Spinal cord (tissue), 9 donors: ENCODE measurements at regions not wholly inside any gene's neighbourhood (a gene's known extent, or its start where the extent isn't known, plus 50 kb on each side); places are given as distances from the start of the nearest gene placed in this dataset.

Experiments used
- DNase-seq, 6 donors: peaks; one replicate each; pipeline versions ENCODE4 v3.0.0 to v3.0.0-alpha.2; 2013 to 2015; ENCODE audit warnings: low spot score in 6 of 6, low read depth in 4 of 6
- H3K27ac ChIP-seq: one replicate; pipeline ENCODE4 v1.5.1; 2013; ENCODE audit warnings: low read depth, low read length, control low read depth
- H3K27me3 ChIP-seq: one replicate; pipeline ENCODE4 v1.6.1; 2013; ENCODE audit warnings: low read length; ENCODE audit not compliant: control insufficient read depth, insufficient read depth
- H3K36me3 ChIP-seq: one replicate; pipeline ENCODE4 v1.6.1; 2013; ENCODE audit warnings: low read length; ENCODE audit not compliant: control insufficient read depth, insufficient read depth
- H3K4me1 ChIP-seq: one replicate; pipeline ENCODE4 v1.6.1; 2013; ENCODE audit warnings: low read length; ENCODE audit not compliant: control insufficient read depth, insufficient read depth
- H3K4me3 ChIP-seq: one replicate; pipeline ENCODE4 v1.5.1; 2013; ENCODE audit warnings: low read depth, low read length, control low read depth
- H3K9me3 ChIP-seq: one replicate; pipeline ENCODE4 v1.6.1; 2013; ENCODE audit warnings: low read length; ENCODE audit not compliant: control insufficient read depth, insufficient read depth
- WGBS: methylation state at CpG from one replicate; pipeline ENCODE4 v1.1.5; 2013; ENCODE audit warnings: missing lambda C conversion rate; ENCODE audit not compliant: insufficient coverage; 5-methylcytosine and 5-hydroxymethylcytosine counted together
- donor health status: healthy.

DNA sequence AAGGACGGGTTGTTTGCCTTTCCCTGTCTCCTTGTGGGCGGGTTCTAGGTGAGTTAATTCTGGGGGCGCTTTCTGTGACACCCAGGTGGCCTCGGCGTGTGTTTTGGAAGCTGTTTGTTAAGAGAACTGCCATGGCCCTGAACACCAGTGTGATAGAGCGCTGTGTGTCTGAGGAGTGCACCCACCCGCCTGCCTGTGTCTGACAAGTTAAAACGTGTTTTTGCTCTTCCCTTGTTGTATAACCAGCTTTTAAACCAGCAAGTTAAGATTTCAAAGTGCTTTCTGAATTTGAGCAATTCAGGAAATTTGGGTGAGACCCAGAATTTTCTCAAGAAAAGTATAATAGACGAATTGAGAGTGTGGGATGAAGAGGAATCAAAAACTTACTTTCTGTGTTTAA, 55.2 kb upstream of the HGFAC start:
- peaks cover 63% of the 10 kb centered on the region for H3K4me1 ChIP-seq

DNA sequence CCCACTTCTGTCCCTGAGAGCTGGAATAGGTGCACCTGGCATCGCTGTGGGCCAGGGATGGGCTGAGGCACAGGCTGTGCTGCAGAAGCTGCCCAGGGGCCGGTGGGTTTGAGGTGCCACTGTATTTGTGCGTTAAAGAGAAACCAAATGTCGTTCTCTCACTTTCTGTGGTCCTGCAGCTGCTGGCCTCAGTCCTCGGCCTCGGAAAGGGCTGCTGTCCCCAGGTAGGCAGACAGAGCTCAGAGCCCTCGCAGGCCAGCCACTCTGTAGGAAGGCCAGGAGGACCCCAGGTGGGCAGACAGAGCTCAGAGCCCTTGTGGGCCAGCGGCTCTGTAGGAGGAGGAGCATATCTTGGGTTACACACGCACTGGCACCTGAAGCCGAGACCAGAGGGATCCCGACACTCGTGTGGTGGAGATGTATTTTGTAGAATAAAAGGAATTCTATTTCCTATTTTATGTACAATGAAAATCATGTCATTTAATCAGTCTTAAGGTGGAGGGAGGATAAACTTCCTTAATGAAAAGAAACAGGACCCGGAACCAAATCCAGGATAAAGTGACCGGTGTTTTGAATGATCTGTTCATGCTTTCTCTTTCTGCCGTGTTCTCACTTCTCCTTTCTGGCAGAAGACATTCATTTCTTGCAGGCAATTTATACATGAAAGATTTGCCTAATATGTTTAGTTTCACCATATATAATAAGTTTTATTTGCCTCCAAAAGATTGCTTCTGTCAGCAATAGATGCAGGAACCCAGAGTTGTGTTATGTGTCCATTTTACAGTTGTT, 54.4 kb upstream of the HGFAC start:
- H3K27me3 ChIP-seq, result no peaks in the 10 kb centered on the region
- peaks cover 65% of the 10 kb centered on the region for H3K4me1 ChIP-seq
- no peak for DNase-seq
- 60% methylated on average over 9 of the region's 15 CpGs for WGBS
- peak overlapping the region; percentile 64 for H3K27ac ChIP-seq
- H3K36me3 ChIP-seq, result peaks cover 31% of the 10 kb centered on the region
- H3K9me3 ChIP-seq, result no peaks in the 10 kb centered on the region
- no peak overlapping the region for H3K4me3 ChIP-seq

More for the DNA sequence above, 55.2 kb upstream of the HGFAC start:
- Histone ChIP-seq H3K36me3 (peaks cover 30% of the 10 kb centered on the region), H3K4me3 (no peak overlapping the region), H3K9me3 (no peaks in the 10 kb centered on the region), H3K27ac (no peak overlapping the region), H3K27me3 (no peaks in the 10 kb centered on the region)
- WGBS, result 80% methylated on average over 4 of the region's 9 CpGs
- DNase-seq, result no peak

- H3K27ac ChIP-seq, result peak overlapping the region; percentile 29
- DNase-seq, result peak in 2 of 6 donors; percentile 49 to 74
- WGBS, result 20% methylated on average over 1 of the region's 12 CpGs
- peaks cover 31% of the 10 kb centered on the region for H3K36me3 ChIP-seq
- H3K27me3 ChIP-seq, result no peaks in the 10 kb centered on the region
- H3K9me3 ChIP-seq, result no peaks in the 10 kb centered on the region
- peaks cover 65% of the 10 kb centered on the region for H3K4me1 ChIP-seq
- H3K4me3 ChIP-seq, result no peak overlapping the region
Measured at GRCh38 chr4:3387943-3388361, 53.8 kb upstream of the HGFAC start.

DNA sequence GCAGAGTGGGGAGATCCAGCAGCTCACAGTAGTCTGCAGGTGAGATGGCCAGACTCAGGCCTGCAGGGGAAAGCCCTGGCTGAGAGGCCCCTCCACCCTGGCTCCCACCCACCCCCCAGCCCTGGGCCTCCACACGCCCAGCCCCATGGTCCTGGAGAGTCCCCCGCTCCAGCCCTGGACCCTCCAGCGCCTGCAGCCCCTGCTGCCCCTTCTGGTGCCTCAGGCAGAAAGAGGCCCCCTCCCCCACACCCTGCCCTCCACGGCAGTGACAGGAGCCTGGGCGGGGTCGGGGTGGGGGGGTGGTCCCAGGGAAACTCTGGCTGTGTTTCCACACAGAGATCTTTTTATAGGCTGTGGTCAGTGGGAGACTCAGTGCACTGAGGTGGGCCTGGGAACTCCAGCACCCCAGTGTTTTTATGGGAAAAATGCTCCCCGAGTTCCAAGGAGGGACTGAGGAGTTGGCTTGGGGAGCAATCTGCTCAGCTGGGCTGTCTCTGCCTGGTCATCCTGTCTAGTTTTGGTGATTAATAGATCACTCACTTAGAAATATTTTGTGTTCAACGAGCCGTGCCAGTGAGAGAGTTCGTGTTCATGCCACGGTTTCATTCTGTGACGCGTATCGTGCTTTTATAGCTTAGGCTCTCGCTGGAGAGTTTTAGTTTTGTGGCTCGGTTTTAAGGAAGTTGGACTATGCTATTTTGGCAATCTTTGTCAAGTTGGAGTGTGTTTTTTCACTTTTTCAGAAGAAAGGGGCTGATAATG, 53.1 kb upstream of the HGFAC start:
- peak overlapping the region; percentile 7 for H3K4me3 ChIP-seq
- peaks cover 65% of the 10 kb centered on the region for H3K4me1 ChIP-seq
- DNase-seq, result peak in 1 of 6 donors; percentile 43
- no peaks in the 10 kb centered on the region for H3K27me3 ChIP-seq
- H3K27ac ChIP-seq, result peak overlapping the region; percentile 79
- H3K9me3 ChIP-seq, result no peaks in the 10 kb centered on the region
- WGBS, result 15% methylated on average over 7 of the region's 16 CpGs
- peaks cover 34% of the 10 kb centered on the region for H3K36me3 ChIP-seq

DNA sequence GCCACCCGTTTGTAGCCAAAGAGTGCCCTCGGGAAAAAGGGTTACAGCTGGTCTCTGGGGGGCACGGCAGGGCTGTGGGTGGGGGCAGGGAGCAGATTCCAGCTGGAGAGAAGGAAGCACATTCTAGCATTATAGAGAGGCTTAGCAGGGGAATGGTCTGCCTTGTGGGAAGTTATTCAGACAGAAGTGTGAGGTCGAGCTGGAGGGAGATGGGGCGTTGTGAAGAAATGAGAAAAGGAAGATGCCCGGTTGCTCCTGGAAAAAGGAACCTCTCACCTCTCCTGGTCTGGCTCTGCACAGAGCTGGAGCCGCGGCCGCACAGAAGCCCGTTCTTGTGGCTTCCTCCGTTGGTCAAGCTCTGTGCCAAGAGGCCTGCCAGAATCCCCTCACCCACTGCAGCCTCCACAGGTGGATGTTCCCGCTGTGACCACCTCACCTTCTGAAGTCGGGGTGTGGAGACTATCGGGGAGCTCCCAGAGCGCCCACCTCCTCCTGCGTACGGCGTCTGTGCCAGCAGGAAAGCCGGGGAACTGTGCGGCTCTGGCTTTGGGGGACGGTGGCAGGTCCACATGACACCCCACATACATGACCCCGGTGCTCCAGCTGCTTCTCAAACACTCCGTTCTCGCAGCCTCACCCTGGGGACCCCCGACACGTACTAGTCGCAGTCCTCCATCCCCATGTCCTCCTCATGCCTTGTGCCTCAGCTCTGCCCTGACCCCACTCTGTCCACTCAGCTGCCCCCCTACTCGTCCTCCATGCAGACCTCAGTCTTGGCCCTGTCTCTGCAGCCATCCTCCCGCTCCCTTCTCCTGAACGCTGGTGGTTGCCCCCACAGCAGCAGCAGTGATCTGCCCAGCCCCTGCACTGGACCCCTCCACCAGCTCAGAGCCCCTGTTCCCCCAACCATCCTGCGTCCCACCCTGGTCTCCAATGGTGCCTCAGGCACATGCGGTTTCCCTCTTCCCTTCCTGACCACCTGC, 52.2 kb upstream of the HGFAC start:
- H3K27ac ChIP-seq, result peak overlapping the region; percentile 79
- no peaks in the 10 kb centered on the region for H3K27me3 ChIP-seq
- peak overlapping the region; percentile 7 for H3K4me3 ChIP-seq
- H3K36me3 ChIP-seq, result peaks cover 37% of the 10 kb centered on the region
- DNase-seq, result no peak
- peaks cover 62% of the 10 kb centered on the region for H3K4me1 ChIP-seq
- WGBS, result 69% methylated on average over 26 of the region's 32 CpGs
- H3K9me3 ChIP-seq, result no peaks in the 10 kb centered on the region

DNA sequence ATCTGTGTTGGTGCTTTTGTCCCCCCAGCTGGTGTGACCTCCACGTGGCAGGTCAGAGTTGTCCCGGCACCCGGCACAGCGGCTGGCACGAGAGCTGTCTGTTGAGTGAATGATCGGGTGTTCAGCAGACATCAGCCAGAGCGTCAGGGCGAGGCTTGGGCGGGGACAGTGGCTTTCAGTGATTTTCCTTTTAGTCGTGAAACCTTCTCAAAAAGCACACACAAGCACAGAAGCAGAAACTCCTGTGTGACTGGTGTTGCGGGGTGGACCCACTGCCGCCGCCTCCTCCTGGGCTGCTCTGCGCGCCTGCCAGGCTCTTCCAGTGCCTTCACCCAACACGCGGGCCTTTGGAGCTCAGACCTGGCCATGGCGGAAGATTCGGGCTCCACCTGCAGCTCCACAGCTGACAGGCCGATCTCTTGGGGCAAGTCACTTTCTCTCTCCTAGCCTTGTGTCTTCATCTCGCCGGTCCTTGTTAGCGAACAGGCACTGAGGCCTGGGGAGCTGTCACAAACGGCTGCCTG, 51.4 kb upstream of the HGFAC start:
- H3K4me3 ChIP-seq, result no peak overlapping the region
- no peaks in the 10 kb centered on the region for H3K27me3 ChIP-seq
- DNase-seq, result no peak
- H3K36me3 ChIP-seq, result peaks cover 35% of the 10 kb centered on the region
- 74% methylated on average over 10 of the region's 24 CpGs for WGBS
- H3K9me3 ChIP-seq, result no peaks in the 10 kb centered on the region
- H3K4me1 ChIP-seq, result peaks cover 54% of the 10 kb centered on the region
- no peak overlapping the region for H3K27ac ChIP-seq

DNA sequence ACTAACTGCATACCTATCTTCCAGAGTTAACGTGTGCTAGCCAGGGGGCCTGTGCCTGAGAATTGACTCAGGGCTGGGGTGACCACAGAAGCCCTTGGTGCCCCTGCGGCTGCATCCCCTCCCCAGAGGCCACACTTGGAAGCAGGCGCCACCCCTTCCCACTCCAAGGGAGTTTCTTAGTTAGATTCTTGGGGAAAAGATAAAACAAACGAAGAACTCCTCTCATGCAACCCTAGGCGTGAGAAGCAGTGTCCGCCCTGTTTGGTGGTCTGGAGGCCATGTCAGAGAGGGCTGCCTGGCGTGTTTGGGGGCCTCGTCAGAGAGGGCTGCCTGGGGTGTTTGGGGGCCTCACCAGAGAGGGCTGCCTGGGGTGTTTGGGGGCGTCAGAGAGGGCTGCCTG, 50.3 kb upstream of the HGFAC start:
- no peak overlapping the region for H3K27ac ChIP-seq
- no peak for DNase-seq
- H3K36me3 ChIP-seq, result peaks cover 29% of the 10 kb centered on the region
- H3K27me3 ChIP-seq, result no peaks in the 10 kb centered on the region
- H3K4me3 ChIP-seq, result no peak overlapping the region
- WGBS, result 92% methylated on average over 2 of the region's 9 CpGs
- peaks cover 43% of the 10 kb centered on the region for H3K4me1 ChIP-seq
- peaks cover 3% of the 10 kb centered on the region for H3K9me3 ChIP-seq
